ENCODE measurements at regions not wholly inside any gene's neighbourhood (a gene's known extent, or its start where the extent isn't known, plus 50 kb on each side); places are given as distances from the start of the nearest gene placed in this dataset.

GRCh38 chr1:187682112-187682511, 853.4 kb downstream of the PLA2G4A start:
- no peak for ATAC-seq
- TF ChIP-seq TSHZ2 (CRISPR knock-in tag; IDR thresholded peaks at IDR 0.05) (no peak), CREB5 (CRISPR knock-in tag; IDR thresholded peaks at IDR 0.05; ENCODE audit: low read depth) (no peak), ZFP3 (CRISPR knock-in tag; IDR thresholded peaks at IDR 0.05) (no peak), ZNF70 (CRISPR knock-in tag; IDR thresholded peaks at IDR 0.05) (no peak), BACH2 (CRISPR knock-in tag; IDR thresholded peaks at IDR 0.05; ENCODE audit: borderline replicate concordance) (no peak), PATZ1 (CRISPR knock-in tag; IDR thresholded peaks at IDR 0.05; ENCODE audit: borderline replicate concordance) (no peak), SNAI2 (CRISPR knock-in tag; IDR thresholded peaks at IDR 0.05) (no peak), ISL1 (CRISPR knock-in tag; IDR thresholded peaks at IDR 0.05) (no peak), ESRRG (CRISPR knock-in tag; IDR thresholded peaks at IDR 0.05) (no peak)

GRCh38 chr1:187685333-187685732, 856.6 kb downstream of the PLA2G4A start:
- ATAC-seq, result peak; percentile 90
- TF ChIP-seq ARNTL (CRISPR knock-in tag; IDR thresholded peaks at IDR 0.05; ENCODE audit: borderline replicate concordance, low read depth) (no peak), ZNF565 (CRISPR knock-in tag; conservative IDR thresholded peaks at IDR 0.05; ENCODE audit: low read depth) (no peak), PPARA (CRISPR knock-in tag; IDR thresholded peaks at IDR 0.05; ENCODE audit: borderline replicate concordance) (no peak), BACH2 (CRISPR knock-in tag; IDR thresholded peaks at IDR 0.05; ENCODE audit: borderline replicate concordance) (no peak), ZFP3 (CRISPR knock-in tag; IDR thresholded peaks at IDR 0.05) (no peak), CREB5 (CRISPR knock-in tag; IDR thresholded peaks at IDR 0.05; ENCODE audit: low read depth) (no peak), POU6F1 (CRISPR knock-in tag; IDR thresholded peaks at IDR 0.05; ENCODE audit: borderline replicate concordance, low read depth) (no peak), GLIS3 (CRISPR knock-in tag; IDR thresholded peaks at IDR 0.05) (no peak), ZC3H10 (CRISPR knock-in tag; IDR thresholded peaks at IDR 0.05) (no peak), CSDC2 (CRISPR knock-in tag; IDR thresholded peaks at IDR 0.05) (no peak), RARB (CRISPR knock-in tag; IDR thresholded peaks at IDR 0.05) (no peak), ISL1 (CRISPR knock-in tag; IDR thresholded peaks at IDR 0.05) (no peak)

- TF ChIP-seq PATZ1 (CRISPR knock-in tag; IDR thresholded peaks at IDR 0.05; ENCODE audit: borderline replicate concordance) (no peak), ZC3H10 (CRISPR knock-in tag; IDR thresholded peaks at IDR 0.05) (peak; percentile 25; the same call in 1 of the 2 replicates), ZNF8 (CRISPR knock-in tag; IDR thresholded peaks at IDR 0.05) (no peak), CSRNP3 (CRISPR knock-in tag; IDR thresholded peaks at IDR 0.05) (no peak)
- peak; percentile 80 for ATAC-seq
Observed at GRCh38 chr1:187689129-187689528, 860.4 kb downstream of the PLA2G4A start.

Measured in SK-N-SH treated with all-trans-retinoic acid at 6 μM for 48 hours (cell line).